ENCODE measurements at regions not wholly inside any gene's neighbourhood (a gene's known extent, or its start where the extent isn't known, plus 50 kb on each side); places are given as distances from the start of the nearest gene placed in this dataset.

GRCh38 chrX:39307488-39307887, 506.2 kb downstream of the MID1IP1 start:
- Histone ChIP-seq H3K4me1 (ENCODE audit: insufficient read depth, insufficient read length) (no peaks in the 10 kb centered on the region), H3K27me3 (ENCODE audit: insufficient read depth, insufficient read length) (no peaks in the 10 kb centered on the region), H3K4me3 (ENCODE audit: insufficient read length, low read depth) (no peak overlapping the region), H3K9ac (ENCODE audit: insufficient read length, low read depth) (no peak overlapping the region), H3K36me3 (ENCODE audit: insufficient read depth, insufficient read length, low read length) (no peaks in the 10 kb centered on the region), H3K9me3 (ENCODE audit: insufficient read depth, low read length) (peaks cover 15% of the 10 kb centered on the region)
- TF ChIP-seq SUZ12 (IDR thresholded peaks at IDR 0.05; ENCODE audit: extremely low read depth, insufficient read depth, insufficient read length) (no peak), ZNF274 (IDR thresholded peaks at IDR 0.05; ENCODE audit: low read depth, low read length) (no peak), YY1 (IDR thresholded peaks at IDR 0.05; ENCODE audit: insufficient read depth, insufficient read length) (no peak)
- no peak for DNase-seq (ENCODE audit: low read depth, low spot score)

GRCh38 chrX:39308126-39308525, 506.9 kb downstream of the MID1IP1 start:
- Histone ChIP-seq H3K4me1 (ENCODE audit: insufficient read depth, insufficient read length) (no peaks in the 10 kb centered on the region), H3K4me3 (ENCODE audit: insufficient read length, low read depth) (no peak overlapping the region), H3K27me3 (ENCODE audit: insufficient read depth, insufficient read length) (no peaks in the 10 kb centered on the region), H3K9me3 (ENCODE audit: insufficient read depth, low read length) (peaks cover 9% of the 10 kb centered on the region), H3K36me3 (ENCODE audit: insufficient read depth, insufficient read length, low read length) (no peaks in the 10 kb centered on the region), H3K9ac (ENCODE audit: insufficient read length, low read depth) (no peak overlapping the region)
- DNase-seq (ENCODE audit: low read depth, low spot score): no peak
- no peak for TF ChIP-seq SUZ12 (IDR thresholded peaks at IDR 0.05; ENCODE audit: extremely low read depth, insufficient read depth, insufficient read length)
- no peak for TF ChIP-seq YY1 (IDR thresholded peaks at IDR 0.05; ENCODE audit: insufficient read depth, insufficient read length)
- no peak for TF ChIP-seq ZNF274 (IDR thresholded peaks at IDR 0.05; ENCODE audit: low read depth, low read length)

GRCh38 chrX:39309018-39309635, 507.9 kb downstream of the MID1IP1 start:
- DNase-seq (ENCODE audit: low read depth, low spot score): no peak
- Histone ChIP-seq H3K9me3 (ENCODE audit: insufficient read depth, low read length) (no peaks in the 10 kb centered on the region; the same call in 1 of the 2 replicates), H3K4me1 (ENCODE audit: insufficient read depth, insufficient read length) (no peaks in the 10 kb centered on the region), H3K27me3 (ENCODE audit: insufficient read depth, insufficient read length) (no peaks in the 10 kb centered on the region), H3K36me3 (ENCODE audit: insufficient read depth, insufficient read length, low read length) (no peaks in the 10 kb centered on the region), H3K4me3 (ENCODE audit: insufficient read length, low read depth) (no peak overlapping the region), H3K9ac (ENCODE audit: insufficient read length, low read depth) (no peak overlapping the region)
- TF ChIP-seq SUZ12 (IDR thresholded peaks at IDR 0.05; ENCODE audit: extremely low read depth, insufficient read depth, insufficient read length) (no peak), ZNF274 (IDR thresholded peaks at IDR 0.05; ENCODE audit: low read depth, low read length) (no peak), YY1 (IDR thresholded peaks at IDR 0.05; ENCODE audit: insufficient read depth, insufficient read length) (no peak)

GRCh38 chrX:39309721-39310152, 508.5 kb downstream of the MID1IP1 start:
- H3K9me3 ChIP-seq (ENCODE audit: insufficient read depth, low read length): no peaks in the 10 kb centered on the region; the same call in 1 of the 2 replicates
- DNase-seq (ENCODE audit: low read depth, low spot score): no peak
- H3K27me3 ChIP-seq (ENCODE audit: insufficient read depth, insufficient read length): no peaks in the 10 kb centered on the region
- H3K4me1 ChIP-seq (ENCODE audit: insufficient read depth, insufficient read length): no peaks in the 10 kb centered on the region
- TF ChIP-seq SUZ12 (IDR thresholded peaks at IDR 0.05; ENCODE audit: extremely low read depth, insufficient read depth, insufficient read length): no peak
- no peak for TF ChIP-seq YY1 (IDR thresholded peaks at IDR 0.05; ENCODE audit: insufficient read depth, insufficient read length)
- no peak for TF ChIP-seq ZNF274 (IDR thresholded peaks at IDR 0.05; ENCODE audit: low read depth, low read length)
- no peak overlapping the region for H3K4me3 ChIP-seq (ENCODE audit: insufficient read length, low read depth)
- no peaks in the 10 kb centered on the region for H3K36me3 ChIP-seq (ENCODE audit: insufficient read depth, insufficient read length, low read length)
- no peak overlapping the region for H3K9ac ChIP-seq (ENCODE audit: insufficient read length, low read depth)

GRCh38 chrX:39310891-39311290, 509.6 kb downstream of the MID1IP1 start:
- Histone ChIP-seq H3K36me3 (ENCODE audit: insufficient read depth, insufficient read length, low read length) (no peaks in the 10 kb centered on the region), H3K9ac (ENCODE audit: insufficient read length, low read depth) (no peak overlapping the region), H3K4me3 (ENCODE audit: insufficient read length, low read depth) (no peak overlapping the region), H3K9me3 (ENCODE audit: insufficient read depth, low read length) (no peaks in the 10 kb centered on the region; the same call in 1 of the 2 replicates), H3K4me1 (ENCODE audit: insufficient read depth, insufficient read length) (no peaks in the 10 kb centered on the region), H3K27me3 (ENCODE audit: insufficient read depth, insufficient read length) (no peaks in the 10 kb centered on the region)
- TF ChIP-seq ZNF274 (IDR thresholded peaks at IDR 0.05; ENCODE audit: low read depth, low read length): no peak
- no peak for TF ChIP-seq SUZ12 (IDR thresholded peaks at IDR 0.05; ENCODE audit: extremely low read depth, insufficient read depth, insufficient read length)
- no peak for TF ChIP-seq YY1 (IDR thresholded peaks at IDR 0.05; ENCODE audit: insufficient read depth, insufficient read length)
- no peak for DNase-seq (ENCODE audit: low read depth, low spot score)

GRCh38 chrX:39311646-39312045, 510.4 kb downstream of the MID1IP1 start:
- H3K4me3 ChIP-seq (ENCODE audit: insufficient read length, low read depth): no peak overlapping the region
- H3K36me3 ChIP-seq (ENCODE audit: insufficient read depth, insufficient read length, low read length): no peaks in the 10 kb centered on the region
- no peak for DNase-seq (ENCODE audit: low read depth, low spot score)
- H3K9ac ChIP-seq (ENCODE audit: insufficient read length, low read depth): no peak overlapping the region
- H3K9me3 ChIP-seq (ENCODE audit: insufficient read depth, low read length): no peaks in the 10 kb centered on the region
- no peaks in the 10 kb centered on the region for H3K4me1 ChIP-seq (ENCODE audit: insufficient read depth, insufficient read length)
- no peaks in the 10 kb centered on the region for H3K27me3 ChIP-seq (ENCODE audit: insufficient read depth, insufficient read length)
- TF ChIP-seq ZNF274 (IDR thresholded peaks at IDR 0.05; ENCODE audit: low read depth, low read length): no peak
- no peak for TF ChIP-seq SUZ12 (IDR thresholded peaks at IDR 0.05; ENCODE audit: extremely low read depth, insufficient read depth, insufficient read length)
- no peak for TF ChIP-seq YY1 (IDR thresholded peaks at IDR 0.05; ENCODE audit: insufficient read depth, insufficient read length)

- H3K4me1 ChIP-seq (ENCODE audit: insufficient read depth, insufficient read length): no peaks in the 10 kb centered on the region
Measured at GRCh38 chrX:39313146-39313545, 511.9 kb downstream of the MID1IP1 start.

More at GRCh38 chrX:39313146-39313545, 511.9 kb downstream of the MID1IP1 start:
- no peak overlapping the region for H3K9ac ChIP-seq (ENCODE audit: insufficient read length, low read depth)
- no peaks in the 10 kb centered on the region for H3K36me3 ChIP-seq (ENCODE audit: insufficient read depth, insufficient read length, low read length)
- TF ChIP-seq YY1 (IDR thresholded peaks at IDR 0.05; ENCODE audit: insufficient read depth, insufficient read length) (no peak), SUZ12 (IDR thresholded peaks at IDR 0.05; ENCODE audit: extremely low read depth, insufficient read depth, insufficient read length) (no peak), ZNF274 (IDR thresholded peaks at IDR 0.05; ENCODE audit: low read depth, low read length) (no peak)
- H3K4me3 ChIP-seq (ENCODE audit: insufficient read length, low read depth): no peak overlapping the region
- no peaks in the 10 kb centered on the region for H3K9me3 ChIP-seq (ENCODE audit: insufficient read depth, low read length)
- no peak for DNase-seq (ENCODE audit: low read depth, low spot score)
- H3K27me3 ChIP-seq (ENCODE audit: insufficient read depth, insufficient read length): no peaks in the 10 kb centered on the region

Data from NT2/D1 (cell line).